Posterior cingulate gyrus (tissue), 11 donors: ENCODE measurements at regions not wholly inside any gene's neighbourhood (a gene's known extent, or its start where the extent isn't known, plus 50 kb on each side); places are given as distances from the start of the nearest gene placed in this dataset.

Experiments used
- DNase-seq, 10 donors: peaks; one replicate each; pipeline versions ENCODE4 v3.0.0 to v3.0.0-alpha.2; 2020 to 2021; ENCODE audit warnings: mixed read lengths in 3 of 10
- intact Hi-C: fragments of 100-400 bp; cut with DNase I; formaldehyde crosslinking; loops from one replicate; pipeline ENCODE4 v1.15.1; 2023

GRCh38 chr6:19472850-19473249, 364.3 kb upstream of the ID4 start:
- intact Hi-C loops = no loop called here
- DNase-seq = peak in 1 of 10 donors; percentile 51

GRCh38 chr6:19477563-19477962, 359.6 kb upstream of the ID4 start:
- intact Hi-C loops = no loop called here
- DNase-seq = no peak

GRCh38 chr6:19478273-19478672, 358.9 kb upstream of the ID4 start:
- peak in 1 of 10 donors; percentile 44 for DNase-seq
- intact Hi-C loops = no loop called here

DNA sequence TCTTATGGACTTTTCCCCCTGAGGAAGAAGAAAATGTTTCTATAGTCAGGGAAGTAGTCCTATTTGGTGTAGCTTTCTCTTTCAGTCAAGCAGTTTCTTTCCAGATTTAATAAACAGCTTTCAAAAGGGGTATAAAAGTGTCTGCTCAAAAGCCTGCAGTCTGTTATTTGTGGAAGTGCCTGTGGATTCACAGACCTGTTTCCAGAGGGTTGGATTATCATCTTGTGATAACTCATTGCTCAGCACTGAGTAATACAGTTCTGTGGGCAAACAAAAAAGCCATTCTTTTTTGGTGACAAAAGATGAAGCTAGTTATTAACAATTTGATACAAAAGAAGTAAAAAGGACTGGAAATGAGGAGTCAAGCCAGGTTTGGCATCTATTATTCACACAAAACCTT, 358.2 kb upstream of the ID4 start:
- no peak for DNase-seq
- intact Hi-C loops = no loop called here

- intact Hi-C loops = no loop called here
- no peak for DNase-seq
These were observed 357.6 kb upstream of the ID4 start for GRCh38 chr6:19479551-19479950.

DNA sequence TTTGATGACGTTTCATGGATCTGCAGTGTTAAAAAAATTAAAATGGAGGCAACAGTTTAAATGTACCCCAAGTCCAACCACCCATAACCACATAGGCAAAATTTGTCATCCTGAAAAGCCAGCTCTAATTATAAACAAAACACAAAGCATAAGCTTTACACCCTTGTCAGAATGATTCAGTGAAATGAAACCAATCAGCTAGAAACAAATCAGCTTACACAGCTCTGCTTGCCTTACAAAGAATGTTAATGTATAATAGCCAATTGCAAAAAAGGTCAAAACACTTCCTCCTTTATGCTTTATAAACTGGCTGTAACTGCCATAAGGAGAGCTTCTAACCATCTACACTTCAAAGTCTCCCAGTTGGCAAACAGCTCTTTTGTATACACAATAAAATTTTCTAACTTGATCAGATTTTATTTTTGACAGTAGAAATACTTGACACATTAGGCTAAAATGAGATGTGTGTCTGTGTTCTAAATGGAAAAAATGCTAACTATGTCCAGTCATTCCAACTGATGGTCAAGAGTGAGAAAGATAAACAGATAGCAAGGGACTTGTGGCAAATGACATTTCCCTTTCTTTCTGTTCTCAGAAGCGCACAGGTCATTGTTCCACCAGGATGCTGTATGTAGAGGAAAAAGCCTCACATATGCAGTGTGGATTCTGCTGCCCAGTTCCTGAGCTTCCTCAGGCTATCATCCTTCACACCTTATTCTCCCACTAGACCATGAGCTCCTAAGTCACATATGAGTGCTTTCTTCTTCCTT, 344.3 kb upstream of the ID4 start:
- intact Hi-C loops = no loop called here
- no peak for DNase-seq

DNA sequence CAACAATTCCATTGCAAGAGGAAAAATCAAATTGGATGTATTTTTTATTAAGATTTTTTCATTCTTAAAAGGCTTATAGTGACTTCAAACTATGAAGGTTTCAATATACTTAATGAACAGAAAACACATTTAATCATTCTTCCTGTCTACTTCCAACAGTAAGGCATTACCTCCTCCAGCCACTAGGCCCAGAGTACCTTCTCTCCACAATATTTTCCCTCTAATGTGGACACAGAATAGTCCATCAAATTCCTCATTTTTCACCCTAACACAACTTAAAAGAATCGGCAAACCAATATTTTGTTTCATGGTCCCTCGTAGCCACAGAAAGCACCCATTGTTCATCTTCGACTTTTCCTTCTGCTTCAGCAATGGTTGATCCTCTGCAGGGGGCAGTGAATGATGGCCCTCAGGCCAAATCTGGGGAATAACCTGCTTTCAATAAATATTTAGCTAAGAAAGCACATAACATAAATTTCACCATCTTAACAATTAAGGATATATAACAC, 335.4 kb upstream of the ID4 start:
- no peak for DNase-seq
- intact Hi-C loops = no loop called here

- no peak for DNase-seq
- intact Hi-C loops = no loop called here
These were observed 334.9 kb upstream of the ID4 start for GRCh38 chr6:19502301-19502700.

GRCh38 chr6:19515939-19516338, 321.2 kb upstream of the ID4 start:
- no peak for DNase-seq
- intact Hi-C loops = no loop called here

DNA sequence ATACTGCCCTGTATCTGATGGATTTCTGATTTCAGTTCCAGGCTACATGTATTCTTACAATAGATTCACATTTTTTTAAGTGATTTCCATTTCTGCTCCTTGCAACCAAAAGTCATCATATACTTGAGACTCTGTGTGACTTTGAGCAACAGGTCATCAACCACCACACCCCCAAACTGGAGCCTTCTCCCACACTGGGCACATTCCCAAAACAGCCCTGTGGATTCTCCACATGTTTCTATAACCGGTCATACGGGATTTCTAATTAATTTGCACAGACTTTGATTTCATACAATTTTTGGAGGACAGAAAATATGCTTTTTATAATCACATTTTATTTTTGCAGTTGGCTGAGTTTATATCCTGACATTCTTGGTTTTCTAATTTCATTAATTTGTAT, 317.2 kb upstream of the ID4 start:
- no peak for DNase-seq
- intact Hi-C loops = no loop called here

DNA sequence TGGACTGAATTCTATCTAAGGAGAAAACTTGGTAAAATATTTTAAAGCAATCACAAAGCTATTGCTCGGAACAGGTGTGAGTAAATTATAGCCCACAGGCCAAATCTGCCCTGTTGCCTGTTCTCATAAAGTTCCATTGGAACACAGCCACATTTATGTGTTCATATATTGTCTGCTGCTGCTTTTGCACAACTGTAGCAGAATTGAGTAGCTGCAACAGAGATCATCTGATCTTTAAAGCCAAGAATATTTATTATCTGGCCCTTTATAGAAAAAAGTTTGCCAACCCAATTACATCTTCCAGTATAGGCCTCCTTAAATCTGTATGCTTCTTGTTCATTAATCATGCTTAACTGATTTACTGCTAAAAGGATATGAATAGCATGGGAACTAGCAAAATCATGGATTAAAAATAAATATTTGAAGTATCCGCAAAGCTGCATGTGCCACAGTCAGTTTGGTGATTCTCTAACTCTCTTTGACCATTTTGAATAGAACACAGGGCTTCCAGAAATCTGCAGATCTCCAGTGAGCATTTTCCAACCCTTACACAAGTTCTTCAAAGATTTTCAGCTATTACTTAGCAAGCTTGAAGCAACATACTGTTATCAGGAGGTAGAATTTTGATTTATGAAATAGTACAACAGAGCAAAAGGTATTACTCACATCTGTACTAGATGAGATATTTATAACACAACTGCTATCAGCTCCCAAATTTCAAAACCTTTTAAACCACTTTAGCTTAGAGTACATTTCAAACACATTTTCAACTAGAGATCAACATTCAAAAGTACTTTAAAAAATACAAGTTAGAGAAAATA, 312.6 kb upstream of the ID4 start:
- intact Hi-C loops = no loop called here
- no peak for DNase-seq

- DNase-seq = no peak
- intact Hi-C loops = no loop called here
These were observed 311.5 kb upstream of the ID4 start for GRCh38 chr6:19525673-19526072.

DNA sequence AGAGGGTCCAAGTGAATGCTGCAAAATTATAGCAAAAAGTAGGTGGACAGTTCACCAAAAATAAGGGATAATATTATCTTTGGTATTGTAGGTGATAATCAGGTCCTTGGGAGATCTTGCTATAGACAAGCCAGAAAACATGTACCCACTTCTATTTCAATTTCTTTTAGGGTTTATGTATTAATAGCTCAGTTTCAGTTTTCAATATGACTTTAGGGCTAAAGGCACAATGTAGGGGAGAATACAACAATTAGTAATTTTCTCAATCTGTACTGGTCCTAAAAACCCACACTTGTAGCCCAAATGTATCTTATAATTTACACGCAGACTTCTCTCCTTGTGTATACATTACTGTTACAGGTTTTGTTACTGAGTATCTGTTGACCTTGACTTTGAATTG, 307.0 kb upstream of the ID4 start:
- intact Hi-C loops = no loop called here
- DNase-seq = no peak

DNA sequence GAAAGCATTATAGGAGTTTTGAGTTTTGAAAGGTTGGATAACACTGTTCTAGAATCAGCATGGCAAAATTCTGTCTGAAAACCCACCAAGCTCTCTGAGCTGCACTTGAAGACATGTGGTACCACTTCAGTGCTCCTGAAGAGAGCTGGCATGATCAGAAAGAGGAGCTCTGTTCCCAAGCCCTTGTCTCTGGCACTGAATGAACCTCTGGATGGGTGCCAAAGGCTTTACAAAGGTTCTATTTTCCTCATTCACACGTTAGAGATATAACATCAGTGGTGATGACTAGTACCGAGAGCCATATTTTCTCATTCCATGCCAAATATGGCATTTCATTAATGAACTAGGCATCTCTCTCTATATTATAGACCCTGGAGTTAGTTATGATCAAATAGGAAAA, 301.8 kb upstream of the ID4 start:
- intact Hi-C loops = no loop called here
- DNase-seq = no peak

DNA sequence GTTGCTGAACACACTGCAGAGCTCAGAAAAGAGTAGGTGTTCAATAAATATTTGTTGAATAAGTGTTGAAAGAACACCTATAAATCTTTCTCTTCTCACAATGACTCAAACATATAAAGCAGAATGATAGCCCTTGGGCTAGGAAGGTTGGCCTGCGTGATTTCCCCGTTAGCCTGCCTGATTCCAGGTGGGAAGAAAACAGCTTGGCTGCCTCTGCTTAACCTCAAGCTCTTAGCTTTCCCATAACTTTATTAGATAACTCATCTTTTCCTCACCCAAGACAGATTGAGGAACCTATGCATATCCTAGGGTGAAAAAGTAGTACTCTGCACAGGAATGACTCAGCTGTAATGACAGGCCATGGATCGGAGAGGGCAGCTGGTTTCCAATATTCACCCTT, 300.3 kb upstream of the ID4 start:
- DNase-seq = no peak
- intact Hi-C loops = no loop called here

DNA sequence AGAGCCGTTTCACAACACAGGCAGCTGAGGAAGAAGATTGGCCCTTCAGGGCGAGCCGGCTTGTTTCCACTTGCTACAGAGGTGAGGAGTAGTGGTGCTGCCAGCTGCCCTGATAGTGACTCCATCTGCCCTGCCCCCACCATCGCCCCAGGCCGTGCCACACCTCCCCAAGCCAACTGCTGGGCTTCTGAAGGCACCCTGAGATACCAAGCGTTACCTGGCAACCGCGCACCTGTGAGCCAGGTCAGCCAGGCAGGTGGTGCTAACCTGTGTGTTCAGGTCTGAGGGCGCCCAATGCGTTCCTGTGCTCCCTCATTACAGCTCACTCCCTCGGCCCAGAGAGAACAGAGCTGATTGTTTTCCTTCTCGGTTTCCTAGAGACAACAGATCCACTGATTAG, 299.1 kb upstream of the ID4 start:
- DNase-seq = no peak
- intact Hi-C loops = no loop called here

DNA sequence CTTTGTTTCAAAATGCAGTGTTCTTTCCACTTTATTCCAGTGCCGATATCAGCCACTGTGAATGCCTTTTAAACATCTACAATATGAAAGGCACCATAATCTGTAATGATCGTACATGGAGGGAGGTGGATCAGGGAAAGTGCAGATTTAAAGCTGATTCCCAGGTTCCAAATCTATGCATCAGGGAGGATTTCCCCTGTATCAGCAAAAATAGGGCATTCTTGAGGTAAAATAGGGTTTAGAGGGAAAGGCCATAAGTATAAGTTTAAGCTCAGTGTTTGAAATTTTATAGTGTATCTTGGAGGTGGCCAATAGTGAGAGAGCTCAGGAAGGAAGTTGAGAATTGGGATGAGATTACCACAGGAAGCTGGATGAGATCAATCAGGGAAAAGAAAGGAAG, 289.7 kb upstream of the ID4 start:
- intact Hi-C loops = no loop called here
- DNase-seq = no peak

GRCh38 chr6:19549109-19549508, 288.1 kb upstream of the ID4 start:
- intact Hi-C loops = no loop called here
- DNase-seq = no peak

- intact Hi-C loops = no loop called here
- no peak for DNase-seq
These were observed 286.8 kb upstream of the ID4 start for GRCh38 chr6:19550380-19550779.

DNA sequence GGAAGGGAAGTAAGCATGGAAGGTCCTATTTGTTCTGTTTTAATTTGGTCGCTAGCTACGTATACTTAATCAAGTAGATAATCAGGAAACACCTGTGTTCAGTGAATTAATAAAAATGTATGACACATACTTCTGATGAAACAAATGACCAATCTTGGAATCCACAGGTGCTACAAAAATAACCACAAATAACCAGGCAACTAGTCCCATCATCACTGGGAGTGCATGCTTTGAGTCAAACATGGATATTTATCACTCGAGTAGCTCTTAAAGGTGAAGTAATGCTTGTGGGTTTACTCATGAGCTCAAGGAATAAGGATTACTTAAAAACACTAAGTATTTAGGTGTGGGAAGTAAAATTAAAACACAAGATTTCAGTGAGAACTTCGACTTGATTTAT, 285.6 kb upstream of the ID4 start:
- intact Hi-C loops = no loop called here
- DNase-seq = no peak

DNA sequence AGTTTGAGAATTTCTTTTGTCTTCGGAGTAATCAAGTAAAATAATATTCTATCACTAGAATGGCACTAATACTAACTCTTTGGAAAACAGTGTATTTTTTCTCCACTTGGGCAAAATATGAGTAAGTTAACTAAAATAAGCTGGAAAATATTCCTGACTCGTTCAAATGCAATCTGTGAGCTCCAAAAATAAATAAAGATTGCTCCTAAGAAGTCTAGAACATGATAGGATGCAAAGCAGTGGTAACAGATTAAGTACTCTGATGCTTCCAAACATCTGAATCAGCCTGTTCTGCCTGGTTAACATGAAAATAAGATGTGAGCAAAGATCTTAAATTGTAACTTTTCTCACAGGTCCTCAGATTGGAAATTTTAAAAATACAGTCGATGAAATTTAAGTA, 285.1 kb upstream of the ID4 start:
- DNase-seq = no peak
- intact Hi-C loops = no loop called here

- DNase-seq = no peak
- intact Hi-C loops = no loop called here
These were observed 284.6 kb upstream of the ID4 start for GRCh38 chr6:19552588-19552987.
